DOHH2 (cell line): ENCODE measurements at regions not wholly inside any gene's neighbourhood (a gene's known extent, or its start where the extent isn't known, plus 50 kb on each side); places are given as distances from the start of the nearest gene placed in this dataset.

ENCODE experiments used
- H3F3A ChIP-seq: fragments of 200-600 bp; sonication (generic), shearing (Covaris generic); 2 replicates; pipeline ENCODE4 v1.6.0; 2016; ENCODE audit warnings: antibody characterized with exemption, mild to moderate bottlenecking; ENCODE audit not compliant: control insufficient read depth, insufficient read depth
- H3K27ac ChIP-seq: fragments of 200-600 bp; sonication (generic); 2 replicates; pipeline ENCODE4 v1.5.1; 2014; ENCODE audit warnings: low read depth, mild to moderate bottlenecking, low read length, moderate library complexity
- H3K27me3 ChIP-seq: fragments of 200-600 bp; sonication (generic); 2 replicates; pipeline ENCODE4 v1.6.1; 2014; ENCODE audit warnings: mild to moderate bottlenecking, low read length, mixed read lengths; ENCODE audit not compliant: control insufficient read depth
- H3K36me3 ChIP-seq: fragments of 200-600 bp; sonication (generic); 2 replicates; pipeline ENCODE4 v1.6.1; 2014; ENCODE audit warnings: mild to moderate bottlenecking, low read length, moderate library complexity, mixed read lengths; ENCODE audit not compliant: control insufficient read depth
- H3K4me1 ChIP-seq: fragments of 200-600 bp; sonication (generic); 2 replicates; pipeline ENCODE4 v1.6.1; 2014; ENCODE audit warnings: mild to moderate bottlenecking, low read length, mixed read lengths; ENCODE audit not compliant: control insufficient read depth
- H3K4me2 ChIP-seq: fragments of 200-600 bp; sonication (generic); 2 replicates; pipeline ENCODE4 v1.6.0; 2014; ENCODE audit warnings: mild to moderate bottlenecking, low read length, moderate library complexity
- H3K4me3 ChIP-seq: fragments of 200-600 bp; sonication (generic); 2 replicates; pipeline ENCODE4 v1.5.1; 2014; ENCODE audit warnings: mild to moderate bottlenecking, low read length, mixed read lengths
- H3K79me2 ChIP-seq: fragments of 200-600 bp; sonication (generic); 2 replicates; pipeline ENCODE4 v1.6.1; 2014; ENCODE audit warnings: mild to moderate bottlenecking, low read length, mixed read lengths; ENCODE audit not compliant: control insufficient read depth
- H3K9me2 ChIP-seq: fragments of 200-600 bp; sonication (generic); replicated peaks from 2 replicates; pipeline ENCODE4 v1.6.1; 2014; ENCODE audit warnings: mild to moderate bottlenecking, low read length, mixed read lengths; ENCODE audit not compliant: control insufficient read depth
- H3K9me3 ChIP-seq: fragments of 200-600 bp; sonication (generic); 2 replicates; pipeline ENCODE4 v1.6.1; 2014; ENCODE audit warnings: antibody characterized with exemption, low read length, mixed read lengths; ENCODE audit not compliant: control insufficient read depth, insufficient read depth
- H4K20me1 ChIP-seq: fragments of 200-600 bp; sonication (generic); 2 replicates; pipeline ENCODE4 v1.6.0; 2014; ENCODE audit warnings: low read depth, mild to moderate bottlenecking, antibody characterized with exemption, low read length, moderate library complexity; ENCODE audit not compliant: control insufficient read depth, insufficient read depth
- EZH2phosphoT487 ChIP-seq: fragments of 200-600 bp; sonication (generic); IDR thresholded peaks from 2 replicates; pipeline ENCODE4 v1.6.1; 2017; ENCODE audit warnings: borderline replicate concordance, mild to moderate bottlenecking, antibody characterized with exemption, low read length, moderate library complexity, mixed read lengths
- TF ChIP-seq, protein P1 (sequence below): fragments of 200-600 bp; sonication (generic); IDR thresholded peaks from one replicate; pipeline ENCODE4 v1.5.1; 2014; ENCODE audit warnings: antibody characterized with exemption, mild to moderate bottlenecking, low read depth, low read length; ENCODE audit not compliant: poor library complexity, severe bottlenecking

DNA sequence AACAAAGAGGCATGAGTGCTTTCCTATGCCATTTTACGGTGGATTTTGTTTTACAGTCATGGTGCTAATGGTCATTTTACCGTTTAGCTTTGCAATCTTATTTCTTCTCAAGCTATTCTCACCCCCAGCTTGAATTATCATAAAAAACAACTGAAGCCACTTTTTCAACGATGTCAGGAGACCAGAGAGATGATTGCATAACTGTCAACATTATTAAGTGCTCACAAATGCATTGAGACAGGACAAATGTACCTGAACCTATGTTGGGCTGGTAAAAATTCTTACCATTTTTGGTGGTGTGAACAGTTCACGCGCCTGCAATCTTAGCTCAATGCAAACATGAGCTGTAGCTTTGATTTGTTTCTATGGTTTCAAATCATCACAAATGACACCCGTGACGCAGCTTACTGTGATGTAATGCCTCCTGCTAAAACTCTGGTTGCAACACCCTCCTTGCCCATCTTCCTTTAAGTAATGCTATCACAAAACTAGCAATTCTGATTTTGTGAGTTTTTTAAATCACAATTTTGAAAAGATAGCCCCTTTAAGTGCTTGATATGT lies 104.4 kb downstream of the UCHL5 start:
- Histone ChIP-seq H3K4me2 (no peak overlapping the region), H3K36me3 (no peaks in the 10 kb centered on the region), H4K20me1 (no peaks in the 10 kb centered on the region), H3K9me3 (no peaks in the 10 kb centered on the region), H3K4me1 (peaks cover 9% of the 10 kb centered on the region), H3K79me2 (no peaks in the 10 kb centered on the region), H3F3A (no peaks in the 10 kb centered on the region), H3K27me3 (no peaks in the 10 kb centered on the region), H3K9me2 (no peaks in the 10 kb centered on the region), H3K4me3 (no peak overlapping the region), H3K27ac (no peak overlapping the region)
- no peak for TF ChIP-seq EZH2phosphoT487
- TF ChIP-seq, protein P1, sequence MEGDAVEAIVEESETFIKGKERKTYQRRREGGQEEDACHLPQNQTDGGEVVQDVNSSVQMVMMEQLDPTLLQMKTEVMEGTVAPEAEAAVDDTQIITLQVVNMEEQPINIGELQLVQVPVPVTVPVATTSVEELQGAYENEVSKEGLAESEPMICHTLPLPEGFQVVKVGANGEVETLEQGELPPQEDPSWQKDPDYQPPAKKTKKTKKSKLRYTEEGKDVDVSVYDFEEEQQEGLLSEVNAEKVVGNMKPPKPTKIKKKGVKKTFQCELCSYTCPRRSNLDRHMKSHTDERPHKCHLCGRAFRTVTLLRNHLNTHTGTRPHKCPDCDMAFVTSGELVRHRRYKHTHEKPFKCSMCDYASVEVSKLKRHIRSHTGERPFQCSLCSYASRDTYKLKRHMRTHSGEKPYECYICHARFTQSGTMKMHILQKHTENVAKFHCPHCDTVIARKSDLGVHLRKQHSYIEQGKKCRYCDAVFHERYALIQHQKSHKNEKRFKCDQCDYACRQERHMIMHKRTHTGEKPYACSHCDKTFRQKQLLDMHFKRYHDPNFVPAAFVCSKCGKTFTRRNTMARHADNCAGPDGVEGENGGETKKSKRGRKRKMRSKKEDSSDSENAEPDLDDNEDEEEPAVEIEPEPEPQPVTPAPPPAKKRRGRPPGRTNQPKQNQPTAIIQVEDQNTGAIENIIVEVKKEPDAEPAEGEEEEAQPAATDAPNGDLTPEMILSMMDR = no peak

DNA sequence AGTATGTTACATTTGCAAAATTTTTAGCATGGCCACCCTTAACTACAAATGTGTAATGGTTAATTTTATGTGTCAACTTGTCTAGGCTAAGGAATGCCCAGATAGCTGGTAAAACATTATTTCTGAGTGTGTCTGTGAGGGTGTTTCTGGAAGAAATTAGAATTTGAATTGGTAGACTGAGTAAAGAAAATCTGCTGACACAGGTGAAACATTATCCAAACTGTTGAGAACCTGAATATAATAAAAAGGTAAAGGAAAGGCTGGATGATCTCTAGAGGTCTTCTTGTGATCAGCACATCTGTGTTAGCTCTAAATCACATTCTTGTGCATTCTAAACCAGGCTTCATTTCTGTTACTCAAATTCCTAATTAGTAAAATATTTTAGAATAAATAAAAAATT lies 100.8 kb downstream of the UCHL5 start:
- H3K9me3 ChIP-seq = no peaks in the 10 kb centered on the region
- H3K27me3 ChIP-seq = no peaks in the 10 kb centered on the region
- H3K4me3 ChIP-seq = no peak overlapping the region
- H3K4me1 ChIP-seq = no peaks in the 10 kb centered on the region
- no peaks in the 10 kb centered on the region for H4K20me1 ChIP-seq
- H3K4me2 ChIP-seq = no peak overlapping the region
- no peaks in the 10 kb centered on the region for H3K79me2 ChIP-seq
- no peak for TF ChIP-seq EZH2phosphoT487
- TF ChIP-seq, protein P1 = no peak
- no peak overlapping the region for H3K27ac ChIP-seq
- H3K36me3 ChIP-seq = no peaks in the 10 kb centered on the region
- no peaks in the 10 kb centered on the region for H3K9me2 ChIP-seq
- H3F3A ChIP-seq = no peaks in the 10 kb centered on the region

DNA sequence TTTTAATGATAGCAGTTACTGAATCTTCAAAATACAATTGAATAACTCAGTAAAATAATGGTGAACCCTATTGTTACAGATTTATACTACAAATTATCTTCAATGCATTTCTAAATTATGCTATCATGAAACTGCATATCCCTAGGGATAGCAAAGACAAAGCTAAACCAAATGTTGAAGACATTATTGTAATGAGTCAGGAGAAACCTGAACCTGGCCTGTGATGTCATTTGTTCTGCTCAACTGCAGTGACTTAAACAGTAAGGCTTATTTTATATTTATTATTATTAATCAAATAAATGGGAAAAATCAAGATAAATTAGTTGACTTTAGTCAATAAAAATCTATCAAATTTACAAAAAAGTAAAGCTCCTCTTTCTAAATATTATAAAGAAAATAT lies 100.3 kb downstream of the UCHL5 start:
- Histone ChIP-seq H3K27me3 (no peaks in the 10 kb centered on the region), H3K79me2 (no peaks in the 10 kb centered on the region), H3K27ac (no peak overlapping the region), H3K9me2 (no peaks in the 10 kb centered on the region), H4K20me1 (no peaks in the 10 kb centered on the region), H3K4me3 (no peak overlapping the region), H3F3A (no peaks in the 10 kb centered on the region), H3K4me1 (no peaks in the 10 kb centered on the region), H3K9me3 (no peaks in the 10 kb centered on the region), H3K36me3 (no peaks in the 10 kb centered on the region), H3K4me2 (no peak overlapping the region)
- TF ChIP-seq, protein P1 = no peak
- no peak for TF ChIP-seq EZH2phosphoT487
